Activated T-helper 1 cell treated with anti-CD3 and anti-CD28 coated beads, Interleukin-12 subunit alpha, Interleukin-12 subunit beta, Interleukin-2, Interleukin-4 antibody, amounts not matched to agents 30 ng/mL and 10 ng/mL and 1 ng/mL, durations not matched to agents 14 hours and 24 hours and 36 hours (primary cell): ENCODE measurements at regions not wholly inside any gene's neighbourhood (a gene's known extent, or its start where the extent isn't known, plus 50 kb on each side); places are given as distances from the start of the nearest gene placed in this dataset.
"Not testable (repeated sequence)": the region's sequence is repeated elsewhere in the genome, so short reads cannot be mapped to it uniquely, and the experiment has no call there.

Source experiments
- DNase-seq: peaks from one replicate; pipeline ENCODE4 v3.0.0; 2021; ENCODE audit warnings: low spot score
- H3K27ac Mint-ChIP-seq: one replicate; pipeline ENCODE4 v1.8.0; 2021; ENCODE audit warnings: mild to moderate bottlenecking, mixed read lengths
- H3K27me3 Mint-ChIP-seq: one replicate; pipeline ENCODE4 v1.8.0; 2022; ENCODE audit warnings: mild to moderate bottlenecking, moderate library complexity, mixed read lengths; ENCODE audit not compliant: insufficient read depth
- H3K36me3 Mint-ChIP-seq: one replicate; pipeline ENCODE4 v1.8.0; 2021; ENCODE audit warnings: low read depth, mixed read lengths
- H3K4me1 Mint-ChIP-seq: one replicate; pipeline ENCODE4 v1.8.0; 2021; ENCODE audit warnings: low read depth, mixed read lengths
- H3K4me3 Mint-ChIP-seq: one replicate; pipeline ENCODE4 v1.8.0; 2021; ENCODE audit warnings: mild to moderate bottlenecking, moderate library complexity, mixed read lengths
- H3K9me3 Mint-ChIP-seq: one replicate; pipeline ENCODE4 v1.8.0; 2021; ENCODE audit warnings: mixed read lengths
- intact Hi-C: fragments of 100-400 bp; cut with micrococcal nuclease; formaldehyde crosslinking; loops from one replicate; pipeline ENCODE4 v1.15.1; 2024

- H3K4me3 Mint-ChIP-seq, H3K36me3 Mint-ChIP-seq, intact Hi-C loops, DNase-seq, H3K9me3 Mint-ChIP-seq, H3K27me3 Mint-ChIP-seq, H3K27ac Mint-ChIP-seq, H3K4me1 Mint-ChIP-seq: not testable (repeated sequence)
Observed at GRCh38 chr11:22127981-22128380, 64.9 kb upstream of the ANO5 start.

- intact Hi-C loops, result no loop called here
- H3K9me3 Mint-ChIP-seq, result peaks cover 4% of the 10 kb centered on the region
- H3K27me3 Mint-ChIP-seq, result no peaks in the 10 kb centered on the region
- no peaks in the 10 kb centered on the region for H3K4me1 Mint-ChIP-seq
- H3K36me3 Mint-ChIP-seq, result no peaks in the 10 kb centered on the region
- no peak overlapping the region for H3K27ac Mint-ChIP-seq
- H3K4me3 Mint-ChIP-seq, result no peak overlapping the region
- no peak for DNase-seq
Observed at GRCh38 chr11:22130462-22131053, 62.3 kb upstream of the ANO5 start.

- no peaks in the 10 kb centered on the region for H3K36me3 Mint-ChIP-seq
- no peak overlapping the region for H3K4me3 Mint-ChIP-seq
- H3K27ac Mint-ChIP-seq, result no peak overlapping the region
- H3K9me3 Mint-ChIP-seq, result no peaks in the 10 kb centered on the region
- intact Hi-C loops, result no loop called here
- H3K4me1 Mint-ChIP-seq, result no peaks in the 10 kb centered on the region
- H3K27me3 Mint-ChIP-seq, result no peaks in the 10 kb centered on the region
- no peak for DNase-seq
Observed at GRCh38 chr11:22133776-22134175, 59.1 kb upstream of the ANO5 start.

GRCh38 chr11:22138264-22138663, 54.6 kb upstream of the ANO5 start:
- H3K27me3 Mint-ChIP-seq, result no peaks in the 10 kb centered on the region
- no peak overlapping the region for H3K4me3 Mint-ChIP-seq
- no peak overlapping the region for H3K27ac Mint-ChIP-seq
- no peaks in the 10 kb centered on the region for H3K36me3 Mint-ChIP-seq
- H3K9me3 Mint-ChIP-seq, result no peaks in the 10 kb centered on the region
- no peak for DNase-seq
- no peaks in the 10 kb centered on the region for H3K4me1 Mint-ChIP-seq
- intact Hi-C loops, result no loop called here
